Ishikawa (cell line): ENCODE measurements at regions not wholly inside any gene's neighbourhood (a gene's known extent, or its start where the extent isn't known, plus 50 kb on each side); places are given as distances from the start of the nearest gene placed in this dataset.

Experiments used
- CEBPB ChIP-seq: IDR thresholded peaks from 2 replicates; pipeline ENCODE4 v1.6.1; 2012
- CREB1 ChIP-seq: IDR thresholded peaks from 2 replicates; pipeline ENCODE4 v1.6.1; 2012; ENCODE audit warnings: low read depth
- EGR1 ChIP-seq: IDR thresholded peaks from 2 replicates; pipeline ENCODE4 v1.6.1; 2012
- EP300 ChIP-seq: IDR thresholded peaks from 2 replicates; pipeline ENCODE4 v1.6.1; 2012; ENCODE audit warnings: borderline replicate concordance
- FOXM1 ChIP-seq: IDR thresholded peaks from 2 replicates; pipeline ENCODE4 v1.6.1; 2012; ENCODE audit warnings: low read depth, borderline replicate concordance
- MAX ChIP-seq: IDR thresholded peaks from 2 replicates; pipeline ENCODE4 v1.6.1; 2012
- NFIC ChIP-seq: IDR thresholded peaks from 2 replicates; pipeline ENCODE4 v1.6.1; 2012
- RAD21 ChIP-seq: IDR thresholded peaks from 2 replicates; pipeline ENCODE4 v1.6.1; 2012; ENCODE audit warnings: low read depth
- REST ChIP-seq: IDR thresholded peaks from 2 replicates; pipeline ENCODE4 v1.6.1; 2012; ENCODE audit warnings: low read depth, mild to moderate bottlenecking
- TAF1 ChIP-seq: IDR thresholded peaks from 2 replicates; pipeline ENCODE4 v1.6.1; 2012; ENCODE audit warnings: low read depth, mild to moderate bottlenecking
- TCF12 ChIP-seq: IDR thresholded peaks from 2 replicates; pipeline ENCODE4 v1.6.1; 2012; ENCODE audit warnings: low read depth
- TEAD4 ChIP-seq: IDR thresholded peaks from 2 replicates; pipeline ENCODE4 v1.6.1; 2012
- USF1 ChIP-seq: IDR thresholded peaks from 2 replicates; pipeline ENCODE4 v1.6.1; 2012
- YY1 ChIP-seq: IDR thresholded peaks from 2 replicates; pipeline ENCODE4 v1.6.1; 2012; ENCODE audit warnings: low read depth
- ZBTB7A ChIP-seq: IDR thresholded peaks from 2 replicates; pipeline ENCODE4 v1.6.1; 2012; ENCODE audit warnings: low read depth

- TF ChIP-seq NFIC (no peak), TAF1 (no peak), ZBTB7A (no peak), TCF12 (no peak), REST (no peak), CEBPB (no peak), TEAD4 (no peak), CREB1 (no peak), YY1 (no peak), USF1 (no peak), MAX (no peak), FOXM1 (no peak), RAD21 (no peak), EGR1 (no peak), EP300 (no peak)
Measured at GRCh38 chr4:28432348-28433025, 1571.8 kb downstream of the STIM2 start.

- TF ChIP-seq NFIC = no peak
Measured at GRCh38 chr4:28435314-28435713, 1574.7 kb downstream of the STIM2 start.

- TF ChIP-seq ZBTB7A = no peak
- no peak for TF ChIP-seq TCF12
- no peak for TF ChIP-seq RAD21
- TF ChIP-seq TEAD4 = no peak
- no peak for TF ChIP-seq REST
- TF ChIP-seq MAX = no peak
- TF ChIP-seq CEBPB = no peak
- no peak for TF ChIP-seq EGR1
- TF ChIP-seq TAF1 = no peak
- no peak for TF ChIP-seq NFIC
- no peak for TF ChIP-seq CREB1
- no peak for TF ChIP-seq EP300
- no peak for TF ChIP-seq FOXM1
Measured at GRCh38 chr4:28436191-28437080, 1575.8 kb downstream of the STIM2 start.

GRCh38 chr4:28443371-28443770 is 1582.7 kb downstream of the STIM2 start:
- TF ChIP-seq USF1 (no peak), CREB1 (no peak), REST (no peak), NFIC (no peak), TAF1 (no peak), MAX (no peak), TCF12 (no peak), YY1 (no peak), CEBPB (no peak), FOXM1 (no peak)
